Omental fat pad (tissue), 3 donors: ENCODE measurements at regions not wholly inside any gene's neighbourhood (a gene's known extent, or its start where the extent isn't known, plus 50 kb on each side); places are given as distances from the start of the nearest gene placed in this dataset.

ENCODE experiments used
- ATAC-seq: fragments of 150-250 bp; one replicate; pipeline ENCODE4 v1.9.1; 2016; ENCODE audit warnings: mild to moderate bottlenecking, moderate library complexity; ENCODE audit not compliant: low FRiP score
- DNase-seq: peaks from one replicate; pipeline ENCODE4 v3.0.0-alpha.2; 2019; ENCODE audit warnings: low spot score
- TF ChIP-seq, protein P1 (sequence below), 3 donors: fragments of 450-650 bp; IDR thresholded peaks; one replicate each; pipeline ENCODE4 v1.5.1; 2016 to 2017; ENCODE audit warnings: antibody characterized with exemption in 3 of 3, mild to moderate bottlenecking in 3 of 3, moderate library complexity in 2 of 3

DNA sequence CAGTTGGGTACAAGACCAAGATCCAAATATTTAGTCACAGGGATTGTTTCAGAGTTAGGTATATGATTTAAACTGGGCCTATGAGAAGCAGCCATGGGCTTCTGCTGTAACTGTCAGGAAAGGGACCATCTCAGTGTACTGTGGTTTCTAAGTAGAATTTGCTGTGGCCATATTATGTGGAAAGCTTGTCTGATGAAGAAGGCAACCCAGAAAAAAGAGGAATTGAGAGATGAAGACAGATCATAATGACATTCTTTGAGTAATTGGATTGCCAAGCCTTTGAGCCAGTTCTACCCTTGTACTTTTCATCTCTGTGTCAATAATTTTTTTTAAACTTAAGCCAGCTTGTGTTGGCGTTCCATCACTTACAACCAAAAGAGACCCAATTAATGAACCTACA, 259.6 kb downstream of the NUP35 start:
- no peak for DNase-seq
- ATAC-seq = no peak
- TF ChIP-seq, protein P1, sequence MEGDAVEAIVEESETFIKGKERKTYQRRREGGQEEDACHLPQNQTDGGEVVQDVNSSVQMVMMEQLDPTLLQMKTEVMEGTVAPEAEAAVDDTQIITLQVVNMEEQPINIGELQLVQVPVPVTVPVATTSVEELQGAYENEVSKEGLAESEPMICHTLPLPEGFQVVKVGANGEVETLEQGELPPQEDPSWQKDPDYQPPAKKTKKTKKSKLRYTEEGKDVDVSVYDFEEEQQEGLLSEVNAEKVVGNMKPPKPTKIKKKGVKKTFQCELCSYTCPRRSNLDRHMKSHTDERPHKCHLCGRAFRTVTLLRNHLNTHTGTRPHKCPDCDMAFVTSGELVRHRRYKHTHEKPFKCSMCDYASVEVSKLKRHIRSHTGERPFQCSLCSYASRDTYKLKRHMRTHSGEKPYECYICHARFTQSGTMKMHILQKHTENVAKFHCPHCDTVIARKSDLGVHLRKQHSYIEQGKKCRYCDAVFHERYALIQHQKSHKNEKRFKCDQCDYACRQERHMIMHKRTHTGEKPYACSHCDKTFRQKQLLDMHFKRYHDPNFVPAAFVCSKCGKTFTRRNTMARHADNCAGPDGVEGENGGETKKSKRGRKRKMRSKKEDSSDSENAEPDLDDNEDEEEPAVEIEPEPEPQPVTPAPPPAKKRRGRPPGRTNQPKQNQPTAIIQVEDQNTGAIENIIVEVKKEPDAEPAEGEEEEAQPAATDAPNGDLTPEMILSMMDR (IDR thresholded peaks at IDR 0.05) = no peak

DNA sequence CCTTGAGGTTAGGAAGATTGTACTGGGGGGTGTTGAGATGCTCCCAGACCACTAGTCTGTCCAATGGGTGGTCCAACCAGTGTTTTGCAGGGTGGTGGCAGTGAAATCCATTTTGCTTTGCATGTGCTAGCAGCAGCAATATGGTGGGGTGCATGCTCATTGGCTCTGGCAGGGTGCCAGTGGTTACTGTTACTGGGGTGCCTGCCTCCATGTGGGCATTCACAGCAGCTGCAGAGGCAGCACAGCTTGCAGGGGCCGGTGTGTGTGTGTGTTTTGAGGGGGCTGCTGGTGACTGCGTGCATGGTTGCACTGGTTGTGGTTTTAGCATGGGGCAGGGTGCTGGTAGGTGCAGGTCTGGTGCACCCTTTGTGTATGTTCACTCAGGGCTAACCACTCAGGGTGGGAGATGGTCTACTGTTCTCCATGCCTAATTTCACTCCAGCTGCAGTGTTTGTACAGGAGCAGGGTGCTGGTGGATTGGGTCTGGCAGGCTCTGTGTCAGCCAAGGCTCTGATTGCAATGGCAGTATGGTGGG, 265.4 kb downstream of the NUP35 start:
- TF ChIP-seq, protein P1 (IDR thresholded peaks at IDR 0.05) = no peak
- DNase-seq (no peak), ATAC-seq (no peak)

DNA sequence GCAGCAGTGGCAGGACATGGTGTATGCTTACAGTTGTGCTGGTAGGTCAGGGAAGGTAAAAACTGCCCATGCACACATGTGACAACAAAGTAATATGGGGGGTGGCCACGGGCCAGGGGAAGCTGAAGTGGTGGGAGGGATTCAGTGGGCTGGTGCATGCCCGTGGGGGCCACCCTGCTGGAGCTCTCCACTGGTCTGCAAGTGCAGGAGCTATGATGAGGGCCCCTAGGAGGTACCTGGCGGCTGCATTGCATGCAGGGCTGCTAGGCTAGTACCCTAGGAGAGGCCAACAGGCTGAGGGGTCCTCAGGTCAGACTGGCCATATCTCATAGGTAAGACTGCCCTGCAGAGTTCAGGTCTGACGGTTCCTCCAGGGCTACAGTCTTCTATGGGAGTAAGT, 265.9 kb downstream of the NUP35 start:
- DNase-seq = no peak
- ATAC-seq = no peak

DNA sequence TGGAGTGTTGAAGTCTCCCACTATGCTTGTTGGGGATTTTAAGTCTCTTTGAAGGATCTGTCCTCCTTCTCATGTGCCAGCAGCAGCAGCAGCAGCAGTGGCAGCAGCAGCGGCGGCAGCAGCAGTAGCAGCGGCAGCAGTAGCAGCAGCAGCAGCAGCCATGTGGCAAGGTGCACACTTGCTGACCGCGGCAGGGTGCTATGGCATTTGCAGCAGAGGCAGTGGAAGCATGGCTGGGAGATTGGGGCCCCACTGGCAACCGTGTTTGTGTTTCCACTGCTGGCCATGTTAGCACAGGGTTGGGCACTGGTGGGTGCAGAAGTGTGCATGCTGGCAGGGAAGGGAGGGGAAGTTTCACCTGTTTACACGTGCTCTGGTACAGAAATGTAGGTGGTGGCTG, 280.1 kb downstream of the NUP35 start:
- no peak for ATAC-seq
- TF ChIP-seq, protein P1 (IDR thresholded peaks at IDR 0.05) = no peak
- no peak for DNase-seq

More for the DNA sequence above, 265.9 kb downstream of the NUP35 start:
- TF ChIP-seq, protein P1 (IDR thresholded peaks at IDR 0.05) = no peak

DNA sequence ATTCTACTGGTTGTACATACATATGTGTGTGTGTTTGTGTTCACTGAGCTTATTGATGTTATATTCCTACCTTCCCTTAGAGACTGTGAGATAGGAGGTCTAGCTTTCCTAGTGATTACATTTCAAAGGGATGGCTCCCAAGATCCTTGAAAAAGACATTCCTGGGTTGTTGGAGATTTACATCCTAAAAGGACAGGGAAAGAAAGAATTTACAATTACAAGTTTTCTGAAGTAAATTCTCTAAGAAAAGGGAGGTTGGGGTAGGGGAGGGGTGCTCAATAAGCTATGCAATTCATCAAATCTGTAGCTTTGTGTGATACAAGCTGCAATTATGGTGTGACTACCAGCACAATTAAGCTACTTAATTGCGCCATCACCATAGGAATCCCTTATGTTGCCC, 284.3 kb downstream of the NUP35 start:
- no peak for ATAC-seq
- no peak for DNase-seq
- TF ChIP-seq, protein P1 (IDR thresholded peaks at IDR 0.05) = no peak

DNA sequence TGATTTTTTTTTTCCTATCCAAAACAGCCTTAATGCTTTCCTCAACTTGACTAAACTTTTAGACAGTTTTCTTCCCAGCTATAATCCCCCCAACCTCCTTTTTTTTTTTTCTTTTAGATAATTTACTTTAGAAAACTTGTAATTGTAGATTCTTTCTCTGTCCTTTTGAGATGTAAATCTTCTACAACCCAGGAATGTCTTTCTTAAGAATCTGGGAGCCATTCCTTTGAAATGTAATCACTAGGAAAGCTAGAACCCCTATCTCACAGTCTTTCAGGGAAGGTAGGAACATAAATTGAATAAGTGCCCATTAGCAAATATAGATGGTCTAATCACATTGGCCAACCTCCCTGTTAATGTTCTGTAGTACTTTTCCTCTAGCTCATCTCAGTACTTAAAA, 285.4 kb downstream of the NUP35 start:
- ATAC-seq (no peak), DNase-seq (no peak)
- TF ChIP-seq, protein P1 (IDR thresholded peaks at IDR 0.05) = no peak

DNA sequence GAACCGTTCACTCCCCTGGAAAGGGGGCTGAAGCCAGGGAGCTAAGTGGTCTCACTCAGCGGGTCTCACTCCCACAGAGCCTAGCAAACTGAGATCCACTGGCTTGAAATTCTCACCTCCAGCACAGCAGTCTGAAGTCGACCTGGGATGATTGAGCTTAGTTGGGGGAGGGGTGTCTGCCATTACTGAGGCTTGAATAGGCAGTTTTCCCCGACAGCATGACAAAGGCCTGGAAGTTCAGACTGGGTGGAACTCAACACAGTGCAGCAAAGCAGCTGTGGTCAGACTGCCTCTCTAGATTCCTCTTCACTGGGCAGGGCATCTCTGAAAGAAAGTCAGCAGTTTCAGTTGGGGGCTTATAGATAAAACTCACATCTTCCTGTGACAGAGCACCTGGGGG, 292.5 kb downstream of the NUP35 start:
- TF ChIP-seq, protein P1 (IDR thresholded peaks at IDR 0.05) = no peak
- no peak for DNase-seq
- no peak for ATAC-seq
